GM23248 (cell line): ENCODE measurements at regions not wholly inside any gene's neighbourhood (a gene's known extent, or its start where the extent isn't known, plus 50 kb on each side); places are given as distances from the start of the nearest gene placed in this dataset.

ENCODE experiments used
- EZH2 ChIP-seq: fragments of 200-600 bp; sonication (generic); IDR thresholded peaks from 2 replicates; pipeline ENCODE4 v1.6.1; 2018; ENCODE audit warnings: antibody characterized with exemption, mild to moderate bottlenecking; ENCODE audit not compliant: insufficient read depth, poor library complexity, severe bottlenecking
- EZH2phosphoT487 ChIP-seq: fragments of 200-600 bp; sonication (generic); IDR thresholded peaks from 2 replicates; pipeline ENCODE4 v1.6.1; 2018; ENCODE audit warnings: antibody characterized with exemption, moderate library complexity, mild to moderate bottlenecking, low read depth; ENCODE audit not compliant: insufficient read depth

- TF ChIP-seq EZH2, result no peak
- TF ChIP-seq EZH2phosphoT487, result no peak
Measured at GRCh38 chr13:63336549-63336948, 1920.9 kb upstream of the PCDH20 start.
